Esophagus muscularis mucosa (tissue), 4 donors: ENCODE measurements at regions not wholly inside any gene's neighbourhood (a gene's known extent, or its start where the extent isn't known, plus 50 kb on each side); places are given as distances from the start of the nearest gene placed in this dataset.

Source experiments
- DNase-seq: peaks from one replicate; pipeline ENCODE4 v3.0.0-alpha.2; 2017; ENCODE audit errors: extremely low spot score
- H3K27ac ChIP-seq, 4 donors: fragments of 200-600 bp; sonication (generic); replicated peaks in 1 of 4; 1 replicate in 3 of 4; 2 replicates in 1 of 4; pipeline ENCODE4 v1.5.1; 2016 to 2019; ENCODE audit warnings: mild to moderate bottlenecking in 1 of 4
- H3K27me3 ChIP-seq, 4 donors: fragments of 200-600 bp; sonication (generic); one replicate each; pipeline versions ENCODE4 v1.5.1 to v1.6.0; 2016 to 2019
- H3K36me3 ChIP-seq, 4 donors: fragments of 200-600 bp; sonication (generic); one replicate each; pipeline ENCODE4 v1.5.1; 2016 to 2019
- H3K4me1 ChIP-seq, 4 donors: fragments of 200-600 bp; sonication (generic); one replicate each; pipeline ENCODE4 v1.5.1; 2016 to 2019
- H3K4me3 ChIP-seq, 4 donors: fragments of 200-600 bp; sonication (generic); 1 replicate in 2 of 4; 2 replicates in 2 of 4; pipeline ENCODE4 v1.5.1; 2016 to 2019; ENCODE audit warnings: mild to moderate bottlenecking in 4 of 4, moderate library complexity in 1 of 4
- H3K9me3 ChIP-seq, 4 donors: fragments of 200-600 bp; sonication (generic); 1 replicate in 3 of 4; 2 replicates in 1 of 4; pipeline ENCODE4 v1.5.1; 2016 to 2019
- EP300 ChIP-seq: sonication (generic); formaldehyde crosslinking; IDR thresholded peaks from one replicate; pipeline ENCODE4 v1.6.1; 2017; ENCODE audit warnings: antibody characterized with exemption
- POLR2A ChIP-seq: fragments of 450-650 bp; IDR thresholded peaks from one replicate; pipeline ENCODE4 v1.6.1; 2017; ENCODE audit warnings: antibody characterized with exemption, moderate library complexity, mild to moderate bottlenecking, low read depth
- POLR2AphosphoS5 ChIP-seq, 2 donors: sonication (generic); formaldehyde crosslinking; IDR thresholded peaks; one replicate each; pipeline ENCODE4 v1.6.1; 2017; ENCODE audit warnings: antibody characterized with exemption in 2 of 2
- WGBS: methylation state at CpG from one replicate; pipeline ENCODE4 v1.1.5; 2018; 5-methylcytosine and 5-hydroxymethylcytosine counted together
- intact Hi-C: fragments of 100-400 bp; cut with DNase I; formaldehyde crosslinking; loops from one replicate; pipeline ENCODE4 v1.15.1; 2023
- TF ChIP-seq, protein P1 (sequence below), 3 experiments: fragments of 200-600 bp in 2 of 3; fragments of 450-650 bp in 1 of 3; sonication (generic) in 2 of 3; IDR thresholded peaks; one replicate each; pipeline ENCODE4 v1.5.1; 2017 to 2019; ENCODE audit warnings: antibody characterized with exemption in 3 of 3, mild to moderate bottlenecking in 2 of 3, moderate library complexity in 1 of 3

DNA sequence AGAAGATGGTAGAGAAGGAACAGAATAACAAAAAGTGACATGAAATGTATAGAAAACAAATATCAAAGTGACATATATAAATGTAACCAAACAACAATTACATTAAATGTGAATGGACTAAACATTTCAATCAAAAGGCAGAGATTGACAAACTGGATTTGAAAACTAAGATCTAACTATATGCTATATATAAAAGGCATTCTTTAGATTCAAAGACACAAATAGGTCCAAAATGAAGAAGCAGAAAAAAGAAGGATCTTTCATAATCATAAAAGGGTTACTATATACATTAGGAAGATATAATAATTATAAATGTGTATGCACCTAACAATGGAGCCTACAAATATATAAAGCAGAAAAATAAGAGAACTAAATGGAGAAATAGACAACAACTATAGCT is 183.7 kb downstream of the METTL4 start:
- intact Hi-C loops, result no loop called here
- no peaks in the 10 kb centered on the region for H3K36me3 ChIP-seq
- no peaks in the 10 kb centered on the region for H3K4me1 ChIP-seq
- TF ChIP-seq, protein P1, sequence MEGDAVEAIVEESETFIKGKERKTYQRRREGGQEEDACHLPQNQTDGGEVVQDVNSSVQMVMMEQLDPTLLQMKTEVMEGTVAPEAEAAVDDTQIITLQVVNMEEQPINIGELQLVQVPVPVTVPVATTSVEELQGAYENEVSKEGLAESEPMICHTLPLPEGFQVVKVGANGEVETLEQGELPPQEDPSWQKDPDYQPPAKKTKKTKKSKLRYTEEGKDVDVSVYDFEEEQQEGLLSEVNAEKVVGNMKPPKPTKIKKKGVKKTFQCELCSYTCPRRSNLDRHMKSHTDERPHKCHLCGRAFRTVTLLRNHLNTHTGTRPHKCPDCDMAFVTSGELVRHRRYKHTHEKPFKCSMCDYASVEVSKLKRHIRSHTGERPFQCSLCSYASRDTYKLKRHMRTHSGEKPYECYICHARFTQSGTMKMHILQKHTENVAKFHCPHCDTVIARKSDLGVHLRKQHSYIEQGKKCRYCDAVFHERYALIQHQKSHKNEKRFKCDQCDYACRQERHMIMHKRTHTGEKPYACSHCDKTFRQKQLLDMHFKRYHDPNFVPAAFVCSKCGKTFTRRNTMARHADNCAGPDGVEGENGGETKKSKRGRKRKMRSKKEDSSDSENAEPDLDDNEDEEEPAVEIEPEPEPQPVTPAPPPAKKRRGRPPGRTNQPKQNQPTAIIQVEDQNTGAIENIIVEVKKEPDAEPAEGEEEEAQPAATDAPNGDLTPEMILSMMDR (IDR thresholded peaks at IDR 0.05), result no peak
- no peak for TF ChIP-seq POLR2AphosphoS5 (IDR thresholded peaks at IDR 0.05)
- TF ChIP-seq EP300, result no peak
- no peak for TF ChIP-seq POLR2A
- no peak overlapping the region for H3K4me3 ChIP-seq
- H3K27me3 ChIP-seq, result no peaks in the 10 kb centered on the region
- no peak for DNase-seq
- H3K9me3 ChIP-seq, result peaks cover 0 to 6% (median 2%) of the 10 kb centered on the region in 4 donors
- H3K27ac ChIP-seq, result no peak overlapping the region

GRCh38 chr18:2390158-2390557 is 181.1 kb downstream of the METTL4 start:
- TF ChIP-seq POLR2AphosphoS5 (IDR thresholded peaks at IDR 0.05) (no peak), POLR2A (no peak), EP300 (no peak)
- TF ChIP-seq, protein P1 (IDR thresholded peaks at IDR 0.05), result no peak
- Histone ChIP-seq H3K27ac (no peak overlapping the region), H3K4me1 (no peaks in the 10 kb centered on the region), H3K27me3 (no peaks in the 10 kb centered on the region), H3K4me3 (no peak overlapping the region), H3K36me3 (no peaks in the 10 kb centered on the region), H3K9me3 (peaks cover 0 to 6% (median 2%) of the 10 kb centered on the region in 4 donors)
- intact Hi-C loops, result no loop called here
- WGBS, result 57% methylated on average over 1 of the region's 1 CpG
- DNase-seq, result no peak

GRCh38 chr18:2391470-2391869 is 179.8 kb downstream of the METTL4 start:
- intact Hi-C loops, result no loop called here
- Histone ChIP-seq H3K27me3 (no peaks in the 10 kb centered on the region), H3K9me3 (peaks cover 0 to 6% (median 1%) of the 10 kb centered on the region in 4 donors), H3K4me1 (no peaks in the 10 kb centered on the region), H3K4me3 (no peak overlapping the region), H3K36me3 (no peaks in the 10 kb centered on the region), H3K27ac (no peak overlapping the region)
- 89% methylated on average over 6 of the region's 6 CpGs for WGBS
- no peak for TF ChIP-seq POLR2AphosphoS5 (IDR thresholded peaks at IDR 0.05)
- TF ChIP-seq, protein P1 (IDR thresholded peaks at IDR 0.05), result no peak
- no peak for TF ChIP-seq POLR2A
- no peak for TF ChIP-seq EP300
- DNase-seq, result no peak

DNA sequence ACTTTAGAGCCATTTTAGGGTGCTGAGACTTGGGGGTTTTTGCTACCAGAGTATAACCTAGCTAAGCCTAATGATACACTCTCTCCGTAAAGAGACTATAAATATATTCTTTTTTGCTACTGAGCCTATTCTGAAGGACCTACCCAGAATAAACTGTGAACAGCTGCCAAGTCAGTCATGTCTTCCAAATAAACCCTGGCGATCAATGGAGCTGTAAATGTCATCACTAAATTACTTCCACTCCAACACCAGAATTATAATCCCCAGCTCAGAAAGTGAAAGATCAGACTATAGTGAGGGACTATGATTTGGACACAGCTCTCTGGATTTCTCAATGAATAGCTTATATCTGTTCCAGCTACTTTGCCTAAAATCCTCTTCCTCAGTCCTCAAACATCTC is 178.9 kb downstream of the METTL4 start:
- Histone ChIP-seq H3K4me1 (no peaks in the 10 kb centered on the region), H3K27ac (no peak overlapping the region), H3K36me3 (no peaks in the 10 kb centered on the region), H3K9me3 (peaks cover 0 to 6% (median 0%) of the 10 kb centered on the region in 4 donors), H3K4me3 (no peak overlapping the region), H3K27me3 (no peaks in the 10 kb centered on the region)
- no peak for DNase-seq
- no peak for TF ChIP-seq EP300
- TF ChIP-seq, protein P1 (IDR thresholded peaks at IDR 0.05), result no peak
- no peak for TF ChIP-seq POLR2A
- TF ChIP-seq POLR2AphosphoS5 (IDR thresholded peaks at IDR 0.05), result no peak
- WGBS, result 36% methylated on average over 2 of the region's 2 CpGs
- intact Hi-C loops, result no loop called here

GRCh38 chr18:2394684-2395083 is 176.6 kb downstream of the METTL4 start:
- Histone ChIP-seq H3K27me3 (no peaks in the 10 kb centered on the region), H3K9me3 (no peaks in the 10 kb centered on the region), H3K4me3 (no peak overlapping the region), H3K27ac (no peak overlapping the region), H3K36me3 (no peaks in the 10 kb centered on the region), H3K4me1 (no peaks in the 10 kb centered on the region)
- intact Hi-C loops, result no loop called here
- no peak for DNase-seq
- 76% methylated on average over 7 of the region's 7 CpGs for WGBS
- no peak for TF ChIP-seq EP300
- TF ChIP-seq, protein P1 (IDR thresholded peaks at IDR 0.05), result no peak
- no peak for TF ChIP-seq POLR2AphosphoS5 (IDR thresholded peaks at IDR 0.05)
- no peak for TF ChIP-seq POLR2A
